GM18951 (cell line): ENCODE measurements at regions not wholly inside any gene's neighbourhood (a gene's known extent, or its start where the extent isn't known, plus 50 kb on each side); places are given as distances from the start of the nearest gene placed in this dataset.
"Not testable (repeated sequence)": the region's sequence is repeated elsewhere in the genome, so short reads cannot be mapped to it uniquely, and the experiment has no call there.

Experiments used
- POLR2A ChIP-seq: IDR thresholded peaks from 4 replicates; pipeline ENCODE4 v1.6.1; 2011; ENCODE audit warnings: mild to moderate bottlenecking; ENCODE audit not compliant: insufficient read length, insufficient read depth; ENCODE audit errors: extremely low read depth
- in situ Hi-C: fragments of 300-500 bp; cut with MboI; formaldehyde crosslinking; loops from one replicate; pipeline ENCODE4 v1.12.0; 2022; ENCODE audit warnings: low sequenced_read_pairs, mixed read lengths, inconsistent platforms; ENCODE audit not compliant: unreplicated experiment

DNA sequence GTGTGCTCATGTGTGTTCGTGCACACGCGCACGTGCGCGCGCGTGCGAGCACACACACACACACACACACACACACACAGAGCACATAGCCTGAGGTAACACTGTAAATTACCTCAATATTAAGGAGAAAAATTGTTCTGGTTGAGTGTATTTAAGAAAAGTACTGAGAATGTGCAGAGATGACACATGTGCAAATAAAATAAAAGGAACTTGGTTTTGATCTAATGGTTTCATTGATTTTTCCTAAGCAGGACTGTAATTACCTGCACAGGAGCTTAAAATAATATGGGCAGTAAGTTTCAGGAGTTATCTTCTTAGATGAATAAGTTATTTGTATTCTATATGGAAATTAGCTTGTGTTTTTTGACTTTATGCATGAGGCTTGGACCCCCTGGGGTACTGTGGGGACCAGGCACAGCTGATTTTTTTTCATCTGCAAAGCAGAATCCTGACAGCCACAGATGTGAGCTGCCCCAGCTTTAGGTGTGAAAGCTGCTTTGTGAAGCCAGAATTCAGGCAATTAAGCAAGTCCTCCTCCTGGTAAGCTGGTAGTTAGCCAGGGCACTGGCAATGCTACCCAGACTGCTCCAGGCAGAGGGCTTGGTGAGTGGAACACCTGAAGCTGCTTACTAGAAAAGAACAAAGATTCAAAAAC, 1040.6 kb upstream of the CITED2 start:
- in situ Hi-C loops = no loop called here
- TF ChIP-seq POLR2A = no peak

DNA sequence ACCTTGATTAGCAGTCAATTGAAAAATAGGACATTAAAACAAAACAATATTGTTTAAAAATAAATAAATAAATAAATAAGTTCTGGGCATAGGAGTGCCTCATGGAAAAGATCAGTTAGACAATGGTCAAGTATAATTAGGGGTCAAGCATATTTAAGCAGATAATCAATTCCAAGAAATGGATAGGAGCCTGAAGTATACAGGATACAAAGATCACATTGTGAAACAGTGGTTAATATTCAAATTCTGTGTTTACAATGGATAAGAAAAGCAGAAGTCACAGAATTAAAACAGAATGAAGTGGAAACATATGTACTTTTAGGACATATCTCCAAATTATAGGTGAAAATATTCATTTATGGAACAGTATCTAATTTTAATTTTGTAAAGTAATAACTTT, 1028.6 kb upstream of the CITED2 start:
- in situ Hi-C loops = no loop called here
- TF ChIP-seq POLR2A = no peak

DNA sequence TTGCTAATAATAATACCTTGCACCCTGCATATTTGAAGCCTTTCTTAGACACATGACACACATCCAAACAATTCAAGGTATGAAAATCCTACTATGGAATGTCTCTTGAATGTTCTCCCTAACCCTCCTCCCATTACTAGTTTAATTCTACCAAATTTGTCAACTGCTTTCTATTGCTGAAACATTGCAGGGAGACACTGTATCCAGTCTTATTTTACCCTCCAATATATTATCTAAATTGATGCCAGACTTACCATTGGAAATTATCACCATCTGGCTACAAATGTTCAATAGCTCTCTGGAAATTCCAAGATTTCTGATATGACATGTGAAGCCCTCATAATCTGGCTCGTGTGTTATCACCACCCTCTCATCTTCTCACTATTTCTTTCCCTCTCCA, 1027.3 kb upstream of the CITED2 start:
- in situ Hi-C loops = no loop called here
- TF ChIP-seq POLR2A = no peak

DNA sequence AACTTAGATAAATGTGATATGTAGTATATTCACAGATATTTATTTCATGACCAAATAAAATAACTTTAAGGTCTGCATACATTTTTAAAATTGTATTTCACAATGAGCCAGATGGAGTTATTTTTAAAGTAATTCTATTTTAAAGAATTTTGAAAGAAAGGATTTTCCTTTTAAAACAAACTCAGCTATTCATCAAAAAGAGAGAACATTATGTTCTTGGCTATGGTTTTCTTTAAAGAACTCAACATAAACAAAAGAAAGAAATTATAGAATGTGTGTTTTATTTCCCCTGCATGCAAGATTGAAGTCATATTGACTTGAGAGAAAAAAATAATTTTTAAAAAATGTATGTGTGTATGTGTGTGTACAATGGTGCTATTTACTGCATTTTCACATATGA, 1023.6 kb upstream of the CITED2 start:
- in situ Hi-C loops = no loop called here
- TF ChIP-seq POLR2A = no peak

DNA sequence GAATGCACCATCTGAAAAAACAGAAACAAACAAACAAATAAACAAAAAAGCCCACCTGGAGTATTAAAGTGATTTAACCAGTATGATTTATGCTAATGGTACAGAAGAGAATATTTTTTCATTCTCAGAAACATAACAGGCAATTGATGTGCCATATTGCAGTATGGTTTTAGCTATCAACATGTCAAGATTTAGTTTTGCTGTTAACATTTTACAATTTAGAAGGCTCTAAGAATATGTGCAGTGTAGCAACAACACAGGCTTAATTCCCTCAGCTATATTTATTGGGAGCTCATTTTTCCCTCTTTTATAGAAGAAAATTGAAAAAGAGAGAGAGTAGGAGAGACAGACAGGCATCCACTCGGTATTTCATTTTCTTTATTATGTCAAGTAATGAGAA, 1022.7 kb upstream of the CITED2 start:
- in situ Hi-C loops = no loop called here
- no peak for TF ChIP-seq POLR2A

DNA sequence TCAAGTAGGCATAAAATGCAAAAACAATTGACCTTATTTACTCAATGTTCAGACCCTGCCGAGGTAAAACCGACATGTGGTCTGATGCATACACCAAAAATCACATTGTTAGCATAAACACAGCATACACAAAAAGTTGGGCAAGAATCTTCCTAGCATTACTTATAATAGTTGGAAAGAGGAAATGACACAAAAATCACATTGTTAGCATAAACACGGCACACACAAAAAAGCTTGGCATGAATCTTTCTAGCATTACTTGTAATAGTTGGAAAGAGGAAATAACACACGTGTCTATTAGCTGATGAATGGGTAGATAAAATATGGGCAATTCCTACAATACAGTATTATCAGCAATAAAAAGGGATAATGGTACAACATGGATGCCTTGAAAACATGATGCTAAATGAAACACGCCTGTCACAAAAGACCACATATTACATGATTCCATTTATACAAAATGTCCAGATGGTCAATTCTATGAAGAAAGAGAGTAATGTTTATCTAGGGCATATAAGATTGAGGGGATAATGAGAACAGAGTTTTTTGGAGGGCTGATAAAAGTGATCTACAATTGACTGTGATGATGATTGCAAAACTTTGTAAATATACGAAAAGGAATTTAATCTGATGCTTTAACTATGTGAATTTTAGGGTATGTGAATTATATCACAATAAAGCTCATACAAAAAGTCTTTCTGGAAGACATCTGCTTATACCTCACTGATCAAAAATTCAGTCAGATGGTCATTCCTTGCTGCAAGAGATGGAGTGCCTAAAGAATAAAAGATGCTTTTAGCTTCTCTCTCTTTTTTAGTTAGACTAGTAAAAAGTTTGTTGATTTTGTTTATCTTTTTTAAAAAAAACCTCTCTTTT, 1019.5 kb upstream of the CITED2 start:
- in situ Hi-C loops = no loop called here
- TF ChIP-seq POLR2A = no peak

DNA sequence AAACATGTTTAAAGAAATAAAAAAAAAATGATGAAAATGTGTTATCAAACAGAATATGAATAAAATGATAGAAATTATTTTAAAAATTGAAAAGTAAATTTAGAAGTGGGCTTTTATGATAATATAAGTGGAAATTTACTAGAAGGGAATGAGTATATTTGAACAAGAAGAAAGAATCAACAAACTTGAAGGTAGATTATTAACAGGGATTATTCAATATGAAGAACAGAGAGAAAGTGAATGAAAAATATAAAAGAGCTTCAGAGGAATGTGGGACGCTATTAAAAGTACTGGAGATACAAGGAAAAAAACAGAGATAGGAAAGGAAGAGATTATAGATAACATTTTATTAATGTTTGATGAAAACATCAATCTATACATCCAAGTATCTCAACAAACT, 1014.4 kb upstream of the CITED2 start:
- in situ Hi-C loops = no loop called here

DNA sequence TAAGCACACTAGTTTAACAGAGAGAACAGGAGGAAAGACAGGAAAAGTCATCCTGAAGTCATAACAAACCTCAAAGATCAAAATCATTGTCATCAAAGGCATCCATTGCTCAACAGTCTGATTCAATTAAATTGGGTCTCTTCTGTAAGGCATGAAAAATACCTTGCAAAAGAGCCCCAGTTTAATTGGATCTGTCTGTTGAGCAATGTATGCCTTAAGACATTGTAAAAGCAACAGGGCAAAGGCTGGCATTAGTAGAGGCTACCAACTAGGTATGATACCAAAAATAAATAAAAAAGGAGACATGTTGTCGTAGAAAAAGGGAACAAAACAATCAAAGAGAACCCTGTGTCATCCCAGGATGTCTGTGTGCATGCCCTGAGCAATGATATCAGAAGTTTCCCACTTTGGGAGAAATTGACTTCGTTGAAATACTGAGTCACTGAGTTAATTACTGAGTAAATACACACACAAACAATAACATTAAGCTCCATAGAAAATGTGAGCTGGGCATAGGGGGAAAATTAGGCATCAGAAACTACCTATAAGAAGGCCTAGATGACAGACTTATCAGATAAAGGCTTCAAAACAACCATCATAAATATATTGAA, 1013.8 kb upstream of the CITED2 start:
- no peak for TF ChIP-seq POLR2A
- in situ Hi-C loops = no loop called here

More for the DNA sequence above, 1014.4 kb upstream of the CITED2 start:
- TF ChIP-seq POLR2A = no peak

DNA sequence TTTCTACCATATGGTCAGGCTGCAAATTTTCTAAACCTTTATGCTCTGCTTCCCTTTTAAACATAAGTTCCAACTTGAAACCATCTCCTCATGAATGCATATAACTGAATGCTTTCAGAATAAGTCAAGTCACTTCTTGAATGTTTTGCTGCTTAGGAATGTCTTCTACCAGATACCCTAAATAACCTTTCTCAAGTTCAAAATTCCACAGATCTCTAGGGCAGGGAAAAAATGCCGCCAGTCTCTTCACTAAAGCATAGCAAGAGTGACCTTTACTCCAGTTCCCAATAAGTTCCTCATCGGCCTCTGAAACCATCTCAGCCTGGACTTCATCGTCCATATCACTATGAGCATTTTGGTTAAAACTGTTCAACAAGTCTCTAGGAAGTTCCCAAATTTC, 1011.2 kb upstream of the CITED2 start:
- no peak for TF ChIP-seq POLR2A
- in situ Hi-C loops = no loop called here

DNA sequence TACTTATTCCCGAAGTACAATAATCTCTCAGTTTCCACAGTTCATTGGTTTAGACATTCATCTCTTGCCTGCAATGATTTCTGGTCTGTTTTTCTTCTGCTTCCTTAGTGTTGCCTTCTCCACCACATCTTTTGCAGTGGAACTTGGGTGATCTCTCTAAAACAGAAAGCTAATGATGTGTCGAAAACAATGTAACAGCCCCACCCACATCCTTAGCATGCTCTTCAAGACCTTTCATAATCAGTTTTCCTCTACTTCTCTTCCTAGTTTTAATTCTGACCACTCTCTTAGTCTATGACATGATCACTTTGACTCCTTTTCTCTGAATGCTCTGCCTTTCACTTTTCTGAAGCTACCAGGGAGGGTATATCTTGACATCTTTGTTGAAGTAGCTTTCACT, 1007.9 kb upstream of the CITED2 start:
- in situ Hi-C loops = no loop called here
- TF ChIP-seq POLR2A = no peak

DNA sequence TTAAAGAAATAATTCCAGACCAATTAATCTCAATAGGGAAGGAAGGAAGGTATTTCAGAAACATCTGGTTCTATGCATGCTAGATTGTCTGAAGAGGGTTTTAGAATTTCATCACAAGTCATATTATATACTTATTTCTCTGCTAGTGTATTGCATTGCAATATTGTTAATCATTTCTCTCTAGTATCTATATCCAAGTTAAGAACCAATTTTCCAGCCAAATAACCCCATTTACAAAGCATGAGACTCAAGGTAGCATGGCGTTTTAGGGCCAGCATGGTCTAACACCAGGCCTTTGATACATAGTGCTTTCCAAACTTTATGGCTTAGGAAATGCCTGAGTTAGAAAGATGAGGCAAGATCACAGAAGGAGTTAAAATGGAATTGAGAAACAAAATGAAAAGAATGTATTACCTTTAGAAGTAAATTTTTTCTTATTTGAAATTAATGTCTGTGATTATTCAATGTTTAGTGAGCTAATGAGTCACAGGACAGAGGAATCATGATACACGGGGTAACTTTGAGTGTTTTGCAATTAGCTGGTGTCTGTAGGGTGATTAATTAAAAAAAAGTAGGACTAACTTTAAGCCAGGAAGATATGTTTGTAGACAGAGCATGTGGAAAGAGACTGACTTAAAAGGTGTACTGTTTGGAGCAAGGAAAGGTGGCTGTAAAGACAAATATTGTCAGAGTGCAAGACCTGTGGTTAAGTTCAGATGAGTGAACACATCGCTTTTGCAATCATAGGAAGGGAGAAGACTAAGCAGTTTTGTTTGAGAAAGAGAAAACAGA, 1006.2 kb upstream of the CITED2 start:
- in situ Hi-C loops = no loop called here
- TF ChIP-seq POLR2A = no peak

DNA sequence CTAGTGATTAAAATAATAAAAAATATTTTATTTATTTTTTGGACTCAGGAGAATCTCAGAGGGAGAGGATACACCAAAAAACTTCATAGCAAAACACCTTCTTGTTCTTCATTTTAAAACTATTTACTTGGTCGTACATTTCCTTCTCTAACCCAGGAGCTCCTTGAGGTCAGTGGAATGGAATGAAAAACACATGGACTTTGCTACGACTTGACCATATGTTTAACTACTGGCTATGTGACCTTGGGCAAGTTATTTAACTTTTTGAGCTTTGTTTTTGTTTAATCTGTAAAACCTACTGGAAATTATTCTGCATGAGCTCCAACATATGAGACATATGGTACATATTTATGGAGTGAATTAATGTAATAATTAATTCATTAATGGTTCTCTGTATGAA, 1005.5 kb upstream of the CITED2 start:
- in situ Hi-C loops = no loop called here

DNA sequence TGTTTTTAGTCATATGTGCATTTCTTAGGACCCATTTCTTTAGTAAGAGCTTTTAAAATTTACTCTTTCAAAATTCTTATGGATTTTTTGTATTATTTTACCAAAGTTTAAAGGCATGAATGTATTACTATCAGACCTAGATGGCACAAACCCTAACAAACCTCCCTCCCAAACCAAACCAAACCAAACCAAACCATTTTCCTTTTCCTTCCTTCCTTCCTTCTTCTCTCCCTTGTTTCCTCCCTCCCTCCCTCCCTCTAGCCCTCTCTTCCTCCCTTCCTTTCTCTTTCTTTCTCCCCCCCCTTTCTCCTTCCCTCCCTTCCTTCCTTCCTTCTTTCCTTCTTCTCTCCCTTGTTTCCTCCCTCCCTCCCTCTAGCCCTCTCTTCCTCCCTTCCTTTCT, 1001.8 kb upstream of the CITED2 start:
- in situ Hi-C loops = no loop called here
- no peak for TF ChIP-seq POLR2A

More for the DNA sequence above, 1005.5 kb upstream of the CITED2 start:
- no peak for TF ChIP-seq POLR2A

DNA sequence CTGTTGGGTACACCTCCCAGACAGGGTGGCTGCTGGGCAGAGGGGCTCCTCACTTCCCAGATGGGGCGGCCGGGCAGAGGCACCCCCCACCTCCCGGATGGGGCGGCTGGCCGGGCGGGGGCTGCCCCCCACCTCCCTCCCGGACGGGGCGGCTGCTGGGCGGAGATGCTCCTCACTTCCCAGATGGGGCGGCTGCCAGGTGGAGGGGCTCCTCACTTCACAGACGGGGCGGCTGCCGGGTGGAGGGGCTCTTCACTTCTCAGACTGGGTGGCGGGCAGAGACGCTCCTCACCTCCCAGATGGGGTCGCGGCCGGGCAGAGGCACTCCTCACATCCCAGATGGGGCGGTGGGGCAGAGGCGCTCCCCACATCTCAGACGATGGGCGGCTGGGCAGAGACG, 999.3 kb upstream of the CITED2 start:
- in situ Hi-C loops = not testable (repeated sequence)

DNA sequence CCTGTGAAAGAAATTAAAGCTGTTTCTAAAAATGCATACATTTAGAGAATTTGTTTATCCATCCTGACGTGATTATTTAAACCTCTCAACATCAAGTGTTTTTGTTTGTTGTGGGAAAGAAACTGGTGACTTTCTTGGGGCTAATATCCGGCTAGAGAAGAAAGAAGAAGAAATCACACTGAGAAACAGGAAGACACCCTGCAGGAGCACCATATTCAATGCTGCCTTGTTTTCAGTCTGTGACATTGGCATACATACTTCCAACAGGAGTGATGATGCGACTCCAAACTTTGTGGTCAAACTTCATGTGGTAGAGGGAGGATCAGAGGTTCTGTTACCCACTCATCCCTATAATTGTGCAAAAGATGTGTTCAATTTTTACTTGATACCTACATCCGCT, 997.6 kb upstream of the CITED2 start:
- no peak for TF ChIP-seq POLR2A

More for the DNA sequence above, 997.6 kb upstream of the CITED2 start:
- in situ Hi-C loops = no loop called here
